Heart left ventricle (tissue), 13 donors: ENCODE measurements at regions not wholly inside any gene's neighbourhood (a gene's known extent, or its start where the extent isn't known, plus 50 kb on each side); places are given as distances from the start of the nearest gene placed in this dataset.

Source experiments
- CTCF ChIP-seq, 12 donors: fragments of 200-600 bp; sonication (generic) in 4 of 12; IDR thresholded peaks; one replicate each; pipeline versions ENCODE4 v1.5.0 to v1.8.0; 2018 to 2022; ENCODE audit warnings: antibody characterized with exemption in 12 of 12, mild to moderate bottlenecking in 5 of 12
- POLR2A ChIP-seq, 2 donors: fragments of 450-650 bp; IDR thresholded peaks; one replicate each; pipeline ENCODE4 v1.6.1; 2017; ENCODE audit warnings: antibody characterized with exemption in 2 of 2, mild to moderate bottlenecking in 2 of 2, moderate library complexity in 2 of 2
- donor health status: ischemic (EF 13 %, LVEDD 7.1; RV severe dilation, severe dysfunction).
- donor health status: DM: no; HTN: yes; CAD: no.
- donor health status: DM: no; HTN: no; CAD: no.
- donor health status: ischemic (EF 25% LVEDD 6.9; RV normal size, moderate dysfunction).
- donor health status: ischemic (EF 25% LVEDD 5.7; RV mildly dilated, moderate dysfunction).
- donor health status: ischemic (EF 35%, LVEDD 5.7; RV mildly dilated, moderate dysfunction).
- donor health status: nonischemic (EF 11% LVEDD 7.7; RV severe dilation, severe dysfunction).
- donor health status: DM: yes; HTN: yes; CAD: no.
- donor health status: PGD.
- donor health status: ischemic (EF 29% LVEDD 5.4; RV normal size, mild dysfunction).
- donor health status: nonischemic (EF 23%, LVEDD 6.1; RV moderate dilation, normal function).

- TF ChIP-seq CTCF (IDR thresholded peaks at IDR 0.05) (no peak), POLR2A (IDR thresholded peaks at IDR 0.05) (no peak)
Measured at GRCh38 chr12:67535176-67535575, 113.4 kb upstream of the DYRK2 start.
